Fibroblast of villous mesenchyme (primary cell): ENCODE measurements at regions not wholly inside any gene's neighbourhood (a gene's known extent, or its start where the extent isn't known, plus 50 kb on each side); places are given as distances from the start of the nearest gene placed in this dataset.

ENCODE experiments used
- DNase-seq: peaks from one replicate; pipeline ENCODE4 v3.0.0-alpha.2; 2010; ENCODE audit warnings: low read depth
- H3K4me3 ChIP-seq: 2 replicates; pipeline ENCODE4 v1.5.1; 2011; ENCODE audit warnings: low read depth, mild to moderate bottlenecking, low read length
- TF ChIP-seq, protein P1 (sequence below): IDR thresholded peaks from 2 replicates; pipeline ENCODE4 v1.5.1; 2012; ENCODE audit warnings: low read depth, mild to moderate bottlenecking, low read length; ENCODE audit not compliant: insufficient read depth

DNA sequence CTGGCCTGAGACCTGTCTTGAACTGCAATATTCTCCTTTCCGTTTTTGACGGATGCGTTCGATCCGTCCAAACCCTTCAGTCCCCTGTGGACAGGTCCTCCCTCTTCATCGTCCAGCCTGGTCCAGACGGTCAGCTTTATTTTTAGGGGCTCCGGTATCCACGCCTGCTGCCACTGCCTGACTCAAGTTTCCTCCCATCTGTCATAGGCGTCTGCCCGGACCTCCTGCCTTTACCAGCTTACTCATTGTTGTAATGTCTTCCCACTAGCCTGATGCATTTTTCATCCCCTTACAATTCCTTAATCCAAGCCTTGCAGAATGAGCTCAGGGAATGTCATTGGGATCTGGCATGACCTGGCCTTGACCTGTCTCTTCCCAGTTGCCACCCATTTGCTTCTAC, 145.8 kb downstream of the TENT4A start:
- no peak for DNase-seq
- TF ChIP-seq, protein P1, sequence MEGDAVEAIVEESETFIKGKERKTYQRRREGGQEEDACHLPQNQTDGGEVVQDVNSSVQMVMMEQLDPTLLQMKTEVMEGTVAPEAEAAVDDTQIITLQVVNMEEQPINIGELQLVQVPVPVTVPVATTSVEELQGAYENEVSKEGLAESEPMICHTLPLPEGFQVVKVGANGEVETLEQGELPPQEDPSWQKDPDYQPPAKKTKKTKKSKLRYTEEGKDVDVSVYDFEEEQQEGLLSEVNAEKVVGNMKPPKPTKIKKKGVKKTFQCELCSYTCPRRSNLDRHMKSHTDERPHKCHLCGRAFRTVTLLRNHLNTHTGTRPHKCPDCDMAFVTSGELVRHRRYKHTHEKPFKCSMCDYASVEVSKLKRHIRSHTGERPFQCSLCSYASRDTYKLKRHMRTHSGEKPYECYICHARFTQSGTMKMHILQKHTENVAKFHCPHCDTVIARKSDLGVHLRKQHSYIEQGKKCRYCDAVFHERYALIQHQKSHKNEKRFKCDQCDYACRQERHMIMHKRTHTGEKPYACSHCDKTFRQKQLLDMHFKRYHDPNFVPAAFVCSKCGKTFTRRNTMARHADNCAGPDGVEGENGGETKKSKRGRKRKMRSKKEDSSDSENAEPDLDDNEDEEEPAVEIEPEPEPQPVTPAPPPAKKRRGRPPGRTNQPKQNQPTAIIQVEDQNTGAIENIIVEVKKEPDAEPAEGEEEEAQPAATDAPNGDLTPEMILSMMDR, result no peak
- no peak overlapping the region for H3K4me3 ChIP-seq

DNA sequence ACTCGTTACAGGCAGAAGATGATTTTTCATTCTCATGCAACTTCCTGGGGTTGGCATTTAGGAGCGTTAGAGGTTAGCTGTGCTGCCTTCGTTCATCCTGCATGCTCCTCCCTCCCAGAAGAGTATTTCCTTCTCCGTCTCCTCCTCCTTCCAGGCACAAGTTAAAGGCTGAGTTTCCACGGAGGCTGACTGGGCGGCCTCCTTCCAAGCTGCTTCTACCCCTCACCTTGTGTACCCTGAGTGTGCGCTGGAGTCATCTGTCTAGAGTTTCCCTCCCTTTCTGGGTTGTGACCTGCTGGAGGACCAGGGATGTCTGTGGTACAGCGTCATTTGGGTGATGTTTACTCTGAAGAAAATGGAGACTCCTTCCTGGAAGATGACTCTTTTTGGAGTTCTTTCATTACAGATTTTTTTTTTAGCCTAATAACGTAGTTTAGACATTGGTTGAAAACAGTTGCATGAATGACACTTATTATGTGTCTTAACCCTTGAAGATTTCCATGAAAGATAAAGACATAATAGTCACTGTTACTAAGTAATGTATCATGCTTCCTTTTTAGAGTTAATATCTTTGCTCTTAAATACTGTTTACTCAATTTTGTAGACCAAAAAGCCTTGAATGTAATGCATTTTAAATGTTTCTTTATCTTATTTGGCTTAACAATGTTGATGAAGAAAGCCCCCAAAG, 146.9 kb downstream of the TENT4A start:
- no peak overlapping the region for H3K4me3 ChIP-seq
- TF ChIP-seq, protein P1, result no peak
- no peak for DNase-seq

DNA sequence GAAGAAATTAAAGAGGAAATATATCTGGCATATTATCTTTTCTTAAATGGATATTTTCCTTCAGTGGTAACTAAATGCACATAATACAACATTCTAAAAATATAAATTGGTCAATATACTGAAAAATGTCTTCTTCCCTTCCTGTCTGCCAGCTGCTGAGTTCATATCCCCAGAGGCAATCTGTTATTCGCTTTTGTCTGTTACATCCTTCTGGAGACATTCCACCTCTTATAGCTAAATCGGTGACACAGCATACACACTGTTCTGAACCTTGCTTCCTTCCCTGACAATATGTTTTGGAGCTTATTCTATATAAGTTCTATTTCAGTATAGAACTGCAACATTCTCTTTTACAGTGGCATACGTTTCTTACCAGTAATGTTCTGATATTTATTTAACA, 147.8 kb downstream of the TENT4A start:
- no peak for DNase-seq
- H3K4me3 ChIP-seq, result no peak overlapping the region
- TF ChIP-seq, protein P1, result no peak

DNA sequence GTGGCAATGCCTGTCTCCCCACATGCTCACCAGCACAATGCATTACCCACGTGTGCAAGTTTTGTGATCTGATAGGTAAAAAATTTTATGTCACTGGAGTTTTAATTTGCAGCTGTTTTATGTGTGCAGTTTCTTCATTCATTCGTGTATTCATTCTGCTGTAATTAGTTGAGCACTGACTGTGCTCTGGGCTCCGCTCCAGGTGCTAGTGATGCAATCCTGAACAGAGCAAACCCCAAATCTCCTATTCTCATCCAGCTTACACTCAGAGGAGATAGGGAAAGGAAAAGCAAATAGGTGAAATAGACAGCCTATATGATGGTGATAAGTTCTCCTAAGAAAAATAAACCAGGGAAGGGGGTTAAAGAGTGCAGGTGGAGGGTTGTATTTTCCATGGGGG, 148.4 kb downstream of the TENT4A start:
- TF ChIP-seq, protein P1, result no peak
- H3K4me3 ChIP-seq, result no peak overlapping the region
- DNase-seq, result no peak

DNA sequence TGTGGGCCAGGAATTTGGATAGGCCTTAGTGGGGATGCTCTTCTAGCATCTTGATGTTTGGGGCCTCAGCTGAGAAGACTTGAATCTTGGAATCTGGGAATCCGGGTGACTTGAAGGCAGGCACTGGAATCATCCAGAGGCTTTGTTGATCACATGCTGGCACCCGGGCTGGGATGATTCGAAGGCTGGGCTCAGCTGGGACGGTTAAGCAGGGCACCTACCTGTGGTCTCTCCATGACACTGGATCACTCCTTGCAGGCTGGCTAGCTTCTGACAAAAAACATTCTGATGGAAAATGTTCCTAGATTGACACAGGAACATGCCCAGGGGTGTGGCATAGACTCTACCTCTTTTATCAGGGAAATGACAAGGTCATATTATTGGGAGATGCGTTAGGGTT, 149.1 kb downstream of the TENT4A start:
- TF ChIP-seq, protein P1, result no peak
- H3K4me3 ChIP-seq, result no peak overlapping the region
- no peak for DNase-seq

DNA sequence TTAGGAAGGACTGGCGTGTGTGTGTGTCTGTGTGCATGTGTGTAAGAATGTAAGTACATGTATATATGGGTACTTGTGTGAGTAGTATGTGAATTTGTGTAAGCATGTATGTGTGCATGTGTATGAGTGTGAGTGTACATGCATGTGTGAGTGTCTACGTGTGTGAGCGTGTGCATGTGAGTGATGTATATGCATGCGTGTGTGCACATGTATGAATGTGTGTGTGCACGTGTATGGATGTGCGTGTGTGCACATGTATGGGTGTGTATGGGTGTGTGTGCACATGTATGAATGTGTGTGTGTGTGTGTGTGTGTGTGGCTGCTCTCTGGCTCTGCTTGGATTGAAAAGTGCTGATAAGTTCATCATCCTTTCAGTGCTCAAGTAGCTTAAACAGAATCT, 154.5 kb downstream of the TENT4A start:
- TF ChIP-seq, protein P1, result no peak
- H3K4me3 ChIP-seq, result no peak overlapping the region
- DNase-seq, result no peak

DNA sequence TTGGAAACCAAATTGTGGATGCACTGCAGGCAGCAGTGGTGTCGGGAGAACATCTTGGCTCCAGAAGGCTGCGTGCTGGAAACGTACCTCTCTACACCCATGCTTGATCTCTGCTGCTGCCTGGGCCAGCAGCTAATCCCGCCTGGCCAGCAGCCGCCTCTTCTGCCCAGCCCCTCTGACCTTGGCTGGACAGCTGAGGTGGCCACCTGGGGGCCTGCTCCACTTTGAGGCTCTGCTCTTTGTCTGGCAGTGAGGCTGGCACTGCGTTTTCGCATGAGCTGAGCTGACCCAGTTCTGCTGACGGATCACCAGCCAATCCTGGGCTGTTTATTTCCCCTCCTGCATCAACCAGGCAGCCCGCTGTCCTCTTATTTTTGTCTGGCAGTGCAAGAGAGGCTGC, 154.9 kb downstream of the TENT4A start:
- no peak for DNase-seq
- TF ChIP-seq, protein P1, result no peak
- no peak overlapping the region for H3K4me3 ChIP-seq
